ENCODE measurements at regions not wholly inside any gene's neighbourhood (a gene's known extent, or its start where the extent isn't known, plus 50 kb on each side); places are given as distances from the start of the nearest gene placed in this dataset.

- H3K36me3 ChIP-seq (ENCODE audit: control insufficient read depth, insufficient read depth, low read length) = no peaks in the 10 kb centered on the region
- no peak overlapping the region for H3K4me3 ChIP-seq (replicated peaks; ENCODE audit: low read depth, low read length)
- no peak for DNase-seq (ENCODE audit: extremely low read depth, insufficient read length)
- no peak for TF ChIP-seq CTCF (IDR thresholded peaks at IDR 0.05; ENCODE audit: insufficient read depth, low read length, poor library complexity, severe bottlenecking)
- H3K27me3 ChIP-seq (replicated peaks; ENCODE audit: control insufficient read depth, insufficient read depth, low read length) = no peaks in the 10 kb centered on the region; the same call in 1 of the 2 replicates
Measured at GRCh38 chr7:26000841-26001240, 151.2 kb upstream of the NFE2L3 start.

GRCh38 chr7:26001662-26002244 lies 150.2 kb upstream of the NFE2L3 start:
- DNase-seq (ENCODE audit: extremely low read depth, insufficient read length) = no peak
- Histone ChIP-seq H3K36me3 (ENCODE audit: control insufficient read depth, insufficient read depth, low read length) (no peaks in the 10 kb centered on the region), H3K27me3 (replicated peaks; ENCODE audit: control insufficient read depth, insufficient read depth, low read length) (no peaks in the 10 kb centered on the region; the same call in 1 of the 2 replicates), H3K4me3 (replicated peaks; ENCODE audit: low read depth, low read length) (no peak overlapping the region)
- TF ChIP-seq CTCF (IDR thresholded peaks at IDR 0.05; ENCODE audit: insufficient read depth, low read length, poor library complexity, severe bottlenecking) = no peak

GRCh38 chr7:26005683-26006410 lies 146.2 kb upstream of the NFE2L3 start:
- no peaks in the 10 kb centered on the region for H3K36me3 ChIP-seq (ENCODE audit: control insufficient read depth, insufficient read depth, low read length)
- no peak for TF ChIP-seq CTCF (IDR thresholded peaks at IDR 0.05; ENCODE audit: insufficient read depth, low read length, poor library complexity, severe bottlenecking)
- DNase-seq (ENCODE audit: extremely low read depth, insufficient read length) = no peak
- H3K4me3 ChIP-seq (replicated peaks; ENCODE audit: low read depth, low read length) = no peak overlapping the region
- H3K27me3 ChIP-seq (replicated peaks; ENCODE audit: control insufficient read depth, insufficient read depth, low read length) = no peaks in the 10 kb centered on the region; the same call in 1 of the 2 replicates

GRCh38 chr7:26006426-26006825 lies 145.6 kb upstream of the NFE2L3 start:
- DNase-seq (ENCODE audit: extremely low read depth, insufficient read length) = no peak
- Histone ChIP-seq H3K36me3 (ENCODE audit: control insufficient read depth, insufficient read depth, low read length) (no peaks in the 10 kb centered on the region), H3K4me3 (replicated peaks; ENCODE audit: low read depth, low read length) (no peak overlapping the region), H3K27me3 (replicated peaks; ENCODE audit: control insufficient read depth, insufficient read depth, low read length) (no peaks in the 10 kb centered on the region; the same call in 1 of the 2 replicates)
- no peak for TF ChIP-seq CTCF (IDR thresholded peaks at IDR 0.05; ENCODE audit: insufficient read depth, low read length, poor library complexity, severe bottlenecking)

GRCh38 chr7:26007510-26007909 lies 144.5 kb upstream of the NFE2L3 start:
- no peak for TF ChIP-seq CTCF (IDR thresholded peaks at IDR 0.05; ENCODE audit: insufficient read depth, low read length, poor library complexity, severe bottlenecking)
- Histone ChIP-seq H3K27me3 (replicated peaks; ENCODE audit: control insufficient read depth, insufficient read depth, low read length) (no peaks in the 10 kb centered on the region; the same call in none of the 2 replicates), H3K4me3 (replicated peaks; ENCODE audit: low read depth, low read length) (no peak overlapping the region), H3K36me3 (ENCODE audit: control insufficient read depth, insufficient read depth, low read length) (no peaks in the 10 kb centered on the region)
- no peak for DNase-seq (ENCODE audit: extremely low read depth, insufficient read length)

All from GM06990 (cell line).